D721Med (cell line): ENCODE measurements at regions not wholly inside any gene's neighbourhood (a gene's known extent, or its start where the extent isn't known, plus 50 kb on each side); places are given as distances from the start of the nearest gene placed in this dataset.

Experiments used
- DNase-seq: peaks from one replicate; pipeline ENCODE4 v3.0.0; 2011; ENCODE audit warnings: low spot score; ENCODE audit not compliant: insufficient read length
- FAIRE-seq: peaks from 2 replicates; lab custom pipeline; 2011; peaks lifted over from hg19 to GRCh38; lab: Jason Lieb, UNC
- TF ChIP-seq, protein P1 (sequence below): IDR thresholded peaks from 2 replicates; pipeline ENCODE4 v1.5.1; 2012; ENCODE audit warnings: mild to moderate bottlenecking, control low read depth; ENCODE audit not compliant: insufficient read depth; ENCODE audit errors: missing control alignments

DNA sequence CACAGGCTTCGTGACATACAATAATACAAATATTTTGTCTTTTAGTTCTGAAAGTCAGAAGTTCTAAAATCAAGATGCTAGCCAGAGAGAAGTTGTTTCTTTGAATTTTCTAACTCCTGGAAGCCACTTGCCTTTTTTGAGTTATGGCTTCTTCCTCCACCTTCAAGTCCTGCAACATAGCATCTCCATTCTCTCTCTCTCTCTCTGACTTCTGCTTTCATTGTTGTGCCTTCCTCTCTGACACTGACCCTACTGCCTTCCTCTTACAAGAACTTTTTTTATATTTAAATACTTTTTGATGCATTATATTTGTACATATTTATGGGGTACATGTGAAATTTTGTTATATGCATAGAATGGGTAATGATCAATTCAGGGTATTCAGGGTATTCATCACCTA lies 205.9 kb downstream of the MAP2K6 start:
- FAIRE-seq (no peak), DNase-seq (no peak)
- TF ChIP-seq, protein P1, sequence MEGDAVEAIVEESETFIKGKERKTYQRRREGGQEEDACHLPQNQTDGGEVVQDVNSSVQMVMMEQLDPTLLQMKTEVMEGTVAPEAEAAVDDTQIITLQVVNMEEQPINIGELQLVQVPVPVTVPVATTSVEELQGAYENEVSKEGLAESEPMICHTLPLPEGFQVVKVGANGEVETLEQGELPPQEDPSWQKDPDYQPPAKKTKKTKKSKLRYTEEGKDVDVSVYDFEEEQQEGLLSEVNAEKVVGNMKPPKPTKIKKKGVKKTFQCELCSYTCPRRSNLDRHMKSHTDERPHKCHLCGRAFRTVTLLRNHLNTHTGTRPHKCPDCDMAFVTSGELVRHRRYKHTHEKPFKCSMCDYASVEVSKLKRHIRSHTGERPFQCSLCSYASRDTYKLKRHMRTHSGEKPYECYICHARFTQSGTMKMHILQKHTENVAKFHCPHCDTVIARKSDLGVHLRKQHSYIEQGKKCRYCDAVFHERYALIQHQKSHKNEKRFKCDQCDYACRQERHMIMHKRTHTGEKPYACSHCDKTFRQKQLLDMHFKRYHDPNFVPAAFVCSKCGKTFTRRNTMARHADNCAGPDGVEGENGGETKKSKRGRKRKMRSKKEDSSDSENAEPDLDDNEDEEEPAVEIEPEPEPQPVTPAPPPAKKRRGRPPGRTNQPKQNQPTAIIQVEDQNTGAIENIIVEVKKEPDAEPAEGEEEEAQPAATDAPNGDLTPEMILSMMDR, result no peak

- FAIRE-seq, result no peak
- no peak for DNase-seq
- TF ChIP-seq, protein P1, result no peak
These were observed 211.0 kb downstream of the MAP2K6 start for GRCh38 chr17:69625474-69625873.

DNA sequence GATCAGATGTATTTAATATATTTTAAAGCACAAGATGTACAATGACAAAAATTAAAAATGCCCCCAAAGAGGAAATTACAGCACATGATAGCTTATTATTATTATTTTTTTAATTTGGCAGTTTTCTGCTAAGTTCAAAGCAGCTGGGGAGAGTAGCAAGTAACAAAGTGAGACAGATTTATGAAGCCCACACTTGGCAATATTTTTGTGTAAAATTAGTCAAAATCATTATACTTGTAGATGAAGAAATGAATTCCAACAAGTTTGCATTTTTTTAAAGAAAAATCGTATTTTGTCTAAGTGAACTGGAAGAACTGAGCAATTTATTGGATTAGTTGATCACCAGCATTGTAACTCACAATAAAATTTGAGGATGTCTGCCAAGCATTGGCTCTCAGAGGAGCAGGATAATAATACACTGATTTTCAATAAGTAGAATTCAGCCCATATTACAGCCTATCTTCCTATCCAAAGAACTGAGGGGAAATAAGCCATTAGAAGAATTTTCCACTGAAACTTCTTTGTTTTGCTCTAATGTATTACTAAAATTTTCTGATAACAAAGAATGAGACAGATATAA lies 215.6 kb downstream of the MAP2K6 start:
- no peak for FAIRE-seq
- TF ChIP-seq, protein P1, result no peak
- no peak for DNase-seq

DNA sequence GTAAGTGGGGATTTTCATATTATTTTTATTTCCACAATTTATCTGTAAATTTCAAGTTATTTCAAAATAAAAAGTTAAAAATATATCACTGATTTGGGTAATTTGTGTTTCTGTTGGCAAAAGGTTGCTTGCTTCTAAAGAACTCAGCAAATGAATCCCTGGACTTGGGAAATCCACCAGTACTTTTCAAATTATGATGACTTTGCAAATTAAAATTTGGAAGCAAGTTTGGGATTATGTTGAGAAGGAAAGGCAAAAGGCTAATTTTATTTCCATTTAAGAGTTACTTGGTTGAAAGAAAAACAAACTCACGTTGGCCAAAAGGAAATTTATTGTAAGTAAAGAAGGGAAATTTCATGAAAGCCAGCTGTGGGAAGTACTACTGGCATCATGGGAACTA lies 220.3 kb downstream of the MAP2K6 start:
- DNase-seq (no peak), FAIRE-seq (no peak)
- TF ChIP-seq, protein P1, result no peak

GRCh38 chr17:69637446-69638156 lies 223.1 kb downstream of the MAP2K6 start:
- no peak for DNase-seq
- TF ChIP-seq, protein P1, result no peak
- no peak for FAIRE-seq

DNA sequence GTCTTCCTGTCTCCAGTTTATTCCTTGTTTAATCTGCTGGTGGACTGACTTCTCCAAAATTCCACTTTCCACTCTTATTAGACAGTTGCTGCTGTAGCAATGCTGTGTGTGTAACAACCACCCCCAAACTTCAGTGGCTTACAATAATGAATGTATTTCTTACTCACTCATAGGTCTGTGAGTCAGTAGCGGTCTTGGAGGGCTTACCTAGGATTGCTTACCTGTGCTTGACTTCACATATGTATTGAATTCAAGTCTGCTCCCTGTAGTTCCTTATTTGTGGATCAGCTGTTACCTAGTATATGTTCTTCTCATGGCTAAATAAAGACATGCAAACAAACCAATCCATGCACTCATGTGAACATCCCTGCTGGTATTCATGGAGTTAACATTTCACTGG lies 224.6 kb downstream of the MAP2K6 start:
- FAIRE-seq (no peak), DNase-seq (no peak)
- TF ChIP-seq, protein P1, result no peak

GRCh38 chr17:69640073-69640472 lies 225.6 kb downstream of the MAP2K6 start:
- TF ChIP-seq, protein P1, result no peak
- FAIRE-seq (no peak), DNase-seq (no peak)
